H1 (cell line): ENCODE measurements at regions not wholly inside any gene's neighbourhood (a gene's known extent, or its start where the extent isn't known, plus 50 kb on each side); places are given as distances from the start of the nearest gene placed in this dataset.

Experiments
- CTCF ChIA-PET: fragments of 300-600 bp; sonication (Branson Sonifier 250); formaldehyde crosslinking; loops from one replicate; lab custom pipeline; 2021; ENCODE audit not compliant: partially characterized antibody; lab: Charles Lee
- POLR2A ChIA-PET: fragments of 300-600 bp; sonication (Branson Sonifier 250); formaldehyde crosslinking; loops from one replicate; lab custom pipeline; 2021; ENCODE audit warnings: inconsistent platforms; ENCODE audit not compliant: partially characterized antibody; lab: Charles Lee
- DNase-seq, 2 experiments: peaks; one replicate each; pipeline versions ENCODE4 v3.0.0 to v3.0.0-alpha.2; 2010 to 2022; ENCODE audit warnings: low spot score in 2 of 2, low read depth in 1 of 2, mixed read lengths in 1 of 2
- FAIRE-seq: peaks from 2 replicates; lab custom pipeline; 2011; peaks lifted over from hg19 to GRCh38; lab: Jason Lieb, UNC
- H2AFZ ChIP-seq: 2 replicates; pipeline ENCODE4 v1.8.1; 2012; ENCODE audit warnings: low read length, inconsistent platforms
- H2AK5ac ChIP-seq: 2 replicates; pipeline ENCODE4 v1.6.1; 2013; ENCODE audit warnings: low read depth, low read length
- H2BK120ac ChIP-seq: replicated peaks from 2 replicates; pipeline ENCODE3; 2013; ENCODE audit warnings: low read depth, low read length, inconsistent platforms
- H2BK12ac ChIP-seq: 2 replicates; pipeline ENCODE4 v1.6.1; 2013; ENCODE audit warnings: low read depth, low read length
- H2BK15ac ChIP-seq: 2 replicates; pipeline ENCODE4 v1.6.1; 2013; ENCODE audit warnings: low read length
- H2BK20ac ChIP-seq: 2 replicates; pipeline ENCODE4 v1.6.1; 2013; ENCODE audit warnings: low read length
- H2BK5ac ChIP-seq: 2 replicates; pipeline ENCODE4 v1.6.1; 2013; ENCODE audit warnings: low read depth, low read length
- H3K14ac ChIP-seq: 2 replicates; pipeline ENCODE4 v1.6.1; 2013; ENCODE audit warnings: inconsistent platforms; ENCODE audit not compliant: insufficient read length
- H3K18ac ChIP-seq: 2 replicates; pipeline ENCODE4 v1.6.1; 2013; ENCODE audit warnings: low read length; ENCODE audit errors: extremely low read depth
- H3K23ac ChIP-seq: 2 replicates; pipeline ENCODE4 v1.6.1; 2013; ENCODE audit warnings: inconsistent platforms; ENCODE audit not compliant: insufficient read length
- H3K23me2 ChIP-seq: 2 replicates; pipeline ENCODE4 v1.6.1; 2013; ENCODE audit warnings: low read depth, low read length
- H3K27ac ChIP-seq: 2 replicates; pipeline ENCODE4 v1.6.1; 2011; ENCODE audit warnings: low read depth, low read length, inconsistent platforms
- H3K27me3 ChIP-seq, 4 experiments: replicated peaks in 1 of 4; 1 replicate in 1 of 4; 2 replicates in 3 of 4; pipeline versions ENCODE4 v1.6.1 to v1.8.1; 2011 to 2013; ENCODE audit warnings: low read length in 3 of 4, mild to moderate bottlenecking in 3 of 4, inconsistent platforms in 2 of 4, mixed read lengths in 2 of 4, moderate library complexity in 1 of 4; ENCODE audit not compliant: control insufficient read depth in 3 of 4, insufficient read depth in 3 of 4; ENCODE audit errors: extremely low read depth in 1 of 4
- H3K36me3 ChIP-seq, 4 experiments: 2 replicates each; pipeline versions ENCODE4 v1.6.1 to v1.8.1; 2011 to 2013; ENCODE audit warnings: mild to moderate bottlenecking in 4 of 4, low read length in 3 of 4, moderate library complexity in 2 of 4, control low read depth in 1 of 4, inconsistent platforms in 1 of 4; ENCODE audit not compliant: insufficient read depth in 4 of 4, control insufficient read depth in 2 of 4
- H3K4ac ChIP-seq: replicated peaks from 2 replicates; pipeline ENCODE3; 2013; ENCODE audit warnings: low read length, low read depth, mixed read lengths, inconsistent platforms; ENCODE audit not compliant: insufficient read length
- H3K4me1 ChIP-seq, 4 experiments: replicated peaks in 1 of 4; 1 replicate in 1 of 4; 2 replicates in 3 of 4; pipeline versions ENCODE4 v1.6.1 to v1.8.1; 2011 to 2013; ENCODE audit warnings: low read length in 3 of 4, inconsistent platforms in 2 of 4, mixed read lengths in 1 of 4; ENCODE audit not compliant: insufficient read depth in 4 of 4, control insufficient read depth in 3 of 4
- H3K4me2 ChIP-seq, 2 experiments: 2 replicates each; pipeline versions ENCODE4 v1.6.1 to v1.8.1; 2011 to 2013; ENCODE audit warnings: low read depth in 2 of 2, low read length in 2 of 2, control low read depth in 1 of 2, inconsistent platforms in 1 of 2, mild to moderate bottlenecking in 1 of 2; ENCODE audit not compliant: insufficient read depth in 1 of 2
- H3K4me3 ChIP-seq, 4 experiments: fragments of 200-600, 300-600 bp in 1 of 4; sonication (generic), shearing (Covaris generic), sonication (Bioruptor Twin) in 1 of 4; 2 replicates each; pipeline versions ENCODE4 v1.5.1 to v1.8.1; 2011 to 2016; ENCODE audit warnings: low read length in 4 of 4, low read depth in 3 of 4, control low read depth in 2 of 4, inconsistent platforms in 2 of 4, mild to moderate bottlenecking in 2 of 4, mixed read lengths in 1 of 4, moderate library complexity in 1 of 4; ENCODE audit not compliant: insufficient read depth in 2 of 4; ENCODE audit errors: extremely low read depth in 1 of 4
- H3K56ac ChIP-seq: replicated peaks from 2 replicates; pipeline ENCODE3; 2013; ENCODE audit warnings: low read depth, mild to moderate bottlenecking, mixed read lengths, low read length, inconsistent platforms; ENCODE audit not compliant: insufficient read length
- H3K79me1 ChIP-seq: 2 replicates; pipeline ENCODE4 v1.6.1; 2013; ENCODE audit warnings: low read depth, low read length, control low read depth
- H3K79me2 ChIP-seq, 2 experiments: 2 replicates each; pipeline versions ENCODE4 v1.6.1 to v1.8.1; 2012 to 2013; ENCODE audit warnings: low read length in 2 of 2, mild to moderate bottlenecking in 2 of 2, inconsistent platforms in 1 of 2; ENCODE audit not compliant: insufficient read depth in 2 of 2, control insufficient read depth in 1 of 2
- H3K9ac ChIP-seq, 4 experiments: replicated peaks in 1 of 4; 1 replicate in 1 of 4; 2 replicates in 3 of 4; pipeline versions ENCODE4 v1.6.1 to v1.8.1; 2011 to 2013; ENCODE audit warnings: low read depth in 3 of 4, low read length in 3 of 4, control low read depth in 2 of 4, mild to moderate bottlenecking in 2 of 4, moderate library complexity in 2 of 4, inconsistent platforms in 1 of 4; ENCODE audit errors: extremely low read depth in 1 of 4
- H3K9me3 ChIP-seq, 2 experiments: 2 replicates each; pipeline versions ENCODE4 v1.6.1 to v1.8.1; 2012 to 2013; ENCODE audit warnings: mild to moderate bottlenecking in 2 of 2, moderate library complexity in 2 of 2, control low read depth in 1 of 2, inconsistent platforms in 1 of 2, low read depth in 1 of 2, low read length in 1 of 2, mixed read lengths in 1 of 2; ENCODE audit not compliant: insufficient read depth in 2 of 2
- H4K20me1 ChIP-seq, 2 experiments: replicated peaks in 1 of 2; 2 replicates each; pipeline versions ENCODE3 to v1.8.1; 2011 to 2013; ENCODE audit warnings: inconsistent platforms in 2 of 2, low read length in 2 of 2, mild to moderate bottlenecking in 1 of 2; ENCODE audit not compliant: insufficient read depth in 2 of 2, control insufficient read depth in 1 of 2
- H4K5ac ChIP-seq: 2 replicates; pipeline ENCODE4 v1.6.1; 2013; ENCODE audit warnings: low read length, low read depth, mixed read lengths, inconsistent platforms; ENCODE audit not compliant: insufficient read length
- H4K8ac ChIP-seq: 2 replicates; pipeline ENCODE4 v1.8.0; 2013; ENCODE audit warnings: mild to moderate bottlenecking, moderate library complexity, low read length, inconsistent platforms; ENCODE audit not compliant: insufficient read depth; ENCODE audit errors: extremely low read depth
- H4K91ac ChIP-seq: replicated peaks from 2 replicates; pipeline ENCODE3; 2013; ENCODE audit warnings: low read length, mixed read lengths, inconsistent platforms; ENCODE audit not compliant: insufficient read length
- CEBPB ChIP-seq: IDR thresholded peaks from 2 replicates; pipeline ENCODE4 v1.6.1; 2012; ENCODE audit warnings: low read depth, low read length
- CHD1 ChIP-seq: IDR thresholded peaks from 2 replicates; pipeline ENCODE4 v1.6.1; 2012; ENCODE audit warnings: low read depth, low read length, improper control_type of control experiment
- E2F6 ChIP-seq: IDR thresholded peaks from 2 replicates; pipeline ENCODE4 v1.6.1; 2012; ENCODE audit warnings: inconsistent platforms
- EGR1 ChIP-seq: IDR thresholded peaks from 2 replicates; pipeline ENCODE4 v1.6.1; 2011; ENCODE audit warnings: low read depth, low read length, borderline replicate concordance
- GABPA ChIP-seq: IDR thresholded peaks from 2 replicates; pipeline ENCODE4 v1.6.1; 2011; ENCODE audit warnings: mild to moderate bottlenecking, low read length, moderate library complexity, borderline replicate concordance; ENCODE audit not compliant: insufficient read depth
- HDAC6 ChIP-seq: IDR thresholded peaks from one replicate; pipeline ENCODE4 v1.7.1; 2012; ENCODE audit warnings: low read depth, mild to moderate bottlenecking, inconsistent platforms, low read length, moderate library complexity
- POU5F1 ChIP-seq: IDR thresholded peaks from 2 replicates; pipeline ENCODE4 v1.6.1; 2011; ENCODE audit warnings: low read depth, mild to moderate bottlenecking, low read length, moderate library complexity
- RNF2 ChIP-seq: fragments of 200-900, 300-1000 bp; sonication (generic); IDR thresholded peaks from 2 replicates; pipeline ENCODE4 v1.7.1; 2016; ENCODE audit warnings: borderline replicate concordance, low read depth, mild to moderate bottlenecking, antibody characterized with exemption, low read length; ENCODE audit not compliant: poor library complexity, severe bottlenecking; ENCODE audit errors: missing control alignments
- RXRA ChIP-seq: IDR thresholded peaks from 2 replicates; pipeline ENCODE4 v1.6.1; 2011; ENCODE audit warnings: low read depth, mild to moderate bottlenecking, low read length, moderate library complexity; ENCODE audit not compliant: insufficient read depth
- SAP30 ChIP-seq: fragments of 300-600 bp; sonication (generic); IDR thresholded peaks from 2 replicates; pipeline ENCODE4 v1.7.1; 2012; ENCODE audit warnings: low read length, moderate library complexity, mild to moderate bottlenecking, inconsistent platforms; ENCODE audit not compliant: insufficient read depth, insufficient replicate concordance
- SIN3A ChIP-seq, 2 experiments: IDR thresholded peaks in 1 of 2; conservative IDR thresholded peaks in 1 of 2; 2 replicates each; pipeline ENCODE4 v1.6.1; 2011 to 2012; ENCODE audit warnings: low read length in 2 of 2, improper control_type of control experiment in 1 of 2, low read depth in 1 of 2, mild to moderate bottlenecking in 1 of 2
- SP4 ChIP-seq: IDR thresholded peaks from 2 replicates; pipeline ENCODE4 v1.6.1; 2012; ENCODE audit warnings: low read length, inconsistent platforms
- SUZ12 ChIP-seq: fragments of 200-600 bp; sonication (generic); IDR thresholded peaks from 2 replicates; pipeline ENCODE4 v1.6.1; 2012; ENCODE audit warnings: mild to moderate bottlenecking, inconsistent platforms, low read length, moderate library complexity, mixed read lengths
- WGBS, 2 experiments: shearing (Covaris generic) in 1 of 2; methylation state at CpG; one replicate each; pipeline versions ENCODE4 v1.1.6 to v1.1.7; 2013 to 2015; ENCODE audit warnings: low lambda C conversion rate in 2 of 2, mixed read lengths in 2 of 2, inconsistent platforms in 1 of 2, low coverage in 1 of 2, missing lambda C conversion rate in 1 of 2; ENCODE audit not compliant: insufficient replicate concordance in 2 of 2, insufficient coverage in 1 of 2, insufficient read length in 1 of 2; ENCODE audit errors: extremely low coverage in 1 of 2, missing lambda C conversion rate in 1 of 2; 5-methylcytosine and 5-hydroxymethylcytosine counted together

- CTCF ChIA-PET: interaction anchor here (1.1 to 1.2 kb wide), 2 partner anchors 13 to 22 kb away, joined by 3 to 4 read pairs; no protein-coding TSS in a partner anchor
- H3K56ac ChIP-seq: no peak overlapping the region
- no peak overlapping the region for H2BK5ac ChIP-seq
- no peak for TF ChIP-seq HDAC6
- TF ChIP-seq SAP30: no peak
- TF ChIP-seq GABPA: no peak
- TF ChIP-seq CEBPB: no peak
- TF ChIP-seq SIN3A (conservative IDR thresholded peaks at IDR 0.05 in 1 of 2, IDR thresholded peaks at IDR 0.05 in 1 of 2; ENCODE audit: low read depth in 1 of 2, low read length in 2 of 2): no peak
- TF ChIP-seq CHD1: no peak
- TF ChIP-seq SUZ12: no peak
- no peak for TF ChIP-seq EGR1
- no peak for TF ChIP-seq SP4
- no peak for TF ChIP-seq POU5F1
- TF ChIP-seq RNF2: no peak
- no peak for TF ChIP-seq E2F6
- TF ChIP-seq RXRA: no peak
These were observed 536.3 kb upstream of the TNP1 start for GRCh38 chr2:217396165-217396564.

More at GRCh38 chr2:217396165-217396564, 536.3 kb upstream of the TNP1 start:
- DNase-seq: no peak
- no peak overlapping the region for H2AFZ ChIP-seq
- H4K8ac ChIP-seq: no peak overlapping the region
- no peak overlapping the region for H3K14ac ChIP-seq
- H2BK15ac ChIP-seq: no peak overlapping the region
- no peak overlapping the region for H2BK20ac ChIP-seq
- no peak overlapping the region for H3K27ac ChIP-seq
- no peaks in the 10 kb centered on the region for H3K27me3 ChIP-seq
- no peak overlapping the region for H4K5ac ChIP-seq
- no peak overlapping the region for H3K23ac ChIP-seq
- no peak overlapping the region for H2BK120ac ChIP-seq
- H3K4me2 ChIP-seq: no peak overlapping the region
- no peak overlapping the region for H3K9ac ChIP-seq
- POLR2A ChIA-PET: no interaction called here
- no peaks in the 10 kb centered on the region for H3K36me3 ChIP-seq
- no peak overlapping the region for H4K91ac ChIP-seq
- H3K18ac ChIP-seq: no peak overlapping the region
- H3K23me2 ChIP-seq: no peaks in the 10 kb centered on the region
- H3K79me2 ChIP-seq: no peaks in the 10 kb centered on the region
- no peak overlapping the region for H2BK12ac ChIP-seq
- H3K9me3 ChIP-seq: no peaks in the 10 kb centered on the region
- no peak overlapping the region for H3K4ac ChIP-seq
- H3K4me3 ChIP-seq: no peak overlapping the region
- WGBS, 2 experiments: 85% methylated on average over 2 of the region's 2 CpGs; no CpG with 5 or more reads in 1 of the 2 experiments
- no peaks in the 10 kb centered on the region for H3K79me1 ChIP-seq
- H4K20me1 ChIP-seq: no peaks in the 10 kb centered on the region
- peaks cover 0 to 3% (median 0%) of the 10 kb centered on the region in 4 experiments; a peak in 1 of 7 replicates for H3K4me1 ChIP-seq
- no peak overlapping the region for H2AK5ac ChIP-seq
- no peak for FAIRE-seq
